GM12872 (cell line): ENCODE measurements at regions not wholly inside any gene's neighbourhood (a gene's known extent, or its start where the extent isn't known, plus 50 kb on each side); places are given as distances from the start of the nearest gene placed in this dataset.

Experiments used
- CTCF ChIP-seq: IDR thresholded peaks from 3 replicates; pipeline ENCODE4 v1.5.1; 2011; ENCODE audit warnings: low read depth, mild to moderate bottlenecking, low read length, moderate library complexity; ENCODE audit not compliant: insufficient read depth

GRCh38 chr14:39615352-39615751 lies 183.1 kb upstream of the FBXO33 start:
- TF ChIP-seq CTCF: no peak

- TF ChIP-seq CTCF: no peak
Observed at GRCh38 chr14:39614297-39614923, 182.2 kb upstream of the FBXO33 start.

GRCh38 chr14:39609119-39609518 lies 176.9 kb upstream of the FBXO33 start:
- TF ChIP-seq CTCF: no peak

- TF ChIP-seq CTCF: no peak
Observed at GRCh38 chr14:39607978-39608377, 175.7 kb upstream of the FBXO33 start.

- TF ChIP-seq CTCF: no peak
Observed at GRCh38 chr14:39603942-39604341, 171.7 kb upstream of the FBXO33 start.

- no peak for TF ChIP-seq CTCF
Observed at GRCh38 chr14:39593377-39593776, 161.1 kb upstream of the FBXO33 start.

- no peak for TF ChIP-seq CTCF
Observed at GRCh38 chr14:39592116-39592789, 160.0 kb upstream of the FBXO33 start.
